UCSD-AML1 (cell line): ENCODE measurements at regions not wholly inside any gene's neighbourhood (a gene's known extent, or its start where the extent isn't known, plus 50 kb on each side); places are given as distances from the start of the nearest gene placed in this dataset.

Experiments used
- DNase-seq: peaks from one replicate; lab custom pipeline; 2025; ENCODE audit not compliant: unreplicated experiment; lab: John Stamatoyannopoulos, UW

DNA sequence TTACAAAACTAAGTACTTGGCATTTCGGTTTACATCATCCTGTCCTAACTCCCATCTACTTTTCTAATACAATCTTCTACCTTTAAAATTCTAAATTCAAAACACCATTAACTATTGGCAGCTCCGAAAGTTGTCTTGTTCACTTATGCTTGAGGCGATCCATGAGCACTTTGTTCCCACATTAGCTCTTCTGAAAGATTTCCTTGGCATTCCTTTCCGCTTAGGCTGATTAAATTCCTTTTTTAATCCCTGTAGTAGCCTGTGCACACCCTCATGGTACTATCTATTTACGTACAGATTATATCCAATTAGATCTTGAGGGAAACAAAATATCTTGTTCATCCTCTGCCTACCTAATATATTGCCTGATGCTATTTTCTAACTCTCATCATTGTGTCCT lies 480.7 kb downstream of the PRKD1 start:
- DNase-seq, result no peak

GRCh38 chr14:29451941-29452340 lies 475.7 kb downstream of the PRKD1 start:
- no peak for DNase-seq

DNA sequence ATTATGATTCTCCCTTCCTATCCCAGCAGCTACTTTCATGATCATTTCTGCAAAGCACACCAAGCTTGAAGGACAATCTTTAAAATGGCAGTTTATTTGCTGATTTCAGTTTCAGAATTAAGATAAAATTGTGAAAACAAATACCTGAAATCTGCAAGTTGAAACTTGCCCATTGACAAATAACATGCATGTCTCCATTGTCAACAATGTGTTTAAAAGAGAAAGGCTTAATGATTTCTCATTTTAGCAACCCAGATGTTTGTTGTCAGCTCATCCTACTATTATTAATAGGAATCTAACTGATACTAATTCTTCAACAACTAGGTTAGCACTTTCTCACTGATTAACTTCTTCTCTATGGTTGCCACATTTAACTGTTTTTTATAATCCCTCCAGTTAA lies 474.6 kb downstream of the PRKD1 start:
- DNase-seq, result no peak

GRCh38 chr14:29454026-29454693 lies 473.5 kb downstream of the PRKD1 start:
- no peak for DNase-seq

- no peak for DNase-seq
These were observed 469.1 kb downstream of the PRKD1 start for GRCh38 chr14:29458547-29458946.

DNA sequence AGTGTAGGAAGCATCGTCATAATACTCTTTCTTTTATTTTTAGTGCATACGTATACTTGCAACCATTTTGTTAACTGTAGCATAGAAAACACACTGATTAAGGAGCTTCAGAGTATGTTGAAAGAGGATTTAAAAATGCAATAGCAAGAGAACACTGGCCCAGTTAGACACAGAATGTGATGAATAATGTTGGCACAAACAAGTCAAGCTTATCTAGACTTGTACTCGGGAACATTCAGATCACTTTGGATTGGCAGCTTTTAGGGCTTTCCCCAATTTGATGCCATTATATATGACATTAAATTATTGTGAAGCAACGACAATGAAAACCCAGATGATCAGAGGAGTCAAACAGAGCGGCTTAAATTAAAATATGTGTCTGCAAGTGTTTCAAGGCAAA lies 468.1 kb downstream of the PRKD1 start:
- no peak for DNase-seq

GRCh38 chr14:29459969-29460560 lies 467.6 kb downstream of the PRKD1 start:
- DNase-seq, result no peak

- no peak for DNase-seq
These were observed 466.5 kb downstream of the PRKD1 start for GRCh38 chr14:29461101-29461500.

- no peak for DNase-seq
These were observed 466.1 kb downstream of the PRKD1 start for GRCh38 chr14:29461506-29461905.

DNA sequence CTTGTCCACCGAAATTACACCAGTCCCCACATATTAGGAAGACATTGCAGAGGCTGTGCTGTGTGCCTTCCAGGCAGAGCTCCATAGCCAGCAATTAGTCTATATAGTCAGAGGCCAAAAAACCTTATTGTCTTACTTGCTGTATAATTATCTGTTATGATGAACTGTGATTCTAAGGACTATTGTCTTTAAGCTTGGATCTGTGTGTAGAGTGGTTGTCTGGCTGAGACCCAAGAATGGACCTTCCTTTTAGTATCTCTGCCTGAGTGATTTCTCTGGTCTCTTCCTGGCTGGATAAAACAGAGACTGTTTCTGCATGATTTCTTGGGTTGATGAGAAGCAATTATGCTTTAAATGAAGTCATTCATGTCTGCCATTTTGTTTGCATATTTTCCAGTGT lies 465.3 kb downstream of the PRKD1 start:
- no peak for DNase-seq

- DNase-seq, result no peak
These were observed 464.9 kb downstream of the PRKD1 start for GRCh38 chr14:29462772-29463171.

GRCh38 chr14:29463727-29464395 lies 463.8 kb downstream of the PRKD1 start:
- no peak for DNase-seq

GRCh38 chr14:29465095-29465494 lies 462.6 kb downstream of the PRKD1 start:
- DNase-seq, result no peak

DNA sequence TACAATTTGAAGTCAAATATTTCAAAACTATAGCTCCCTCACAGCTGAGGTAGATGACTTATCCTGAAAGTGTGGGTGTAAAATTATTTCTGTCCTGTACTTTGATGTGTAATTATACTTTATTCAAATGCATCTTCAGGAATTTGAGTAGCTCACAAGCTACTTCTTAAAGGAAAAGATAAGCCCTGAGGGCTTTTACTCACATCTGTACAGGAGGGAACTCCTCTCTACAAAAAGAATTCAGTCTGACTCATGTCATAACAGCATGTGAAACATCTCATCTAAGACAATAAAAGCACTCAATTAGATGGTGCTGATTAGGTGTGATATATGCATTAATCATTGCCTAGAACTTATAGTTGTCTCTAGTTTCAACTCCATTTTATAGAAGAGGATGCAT lies 452.0 kb downstream of the PRKD1 start:
- no peak for DNase-seq

DNA sequence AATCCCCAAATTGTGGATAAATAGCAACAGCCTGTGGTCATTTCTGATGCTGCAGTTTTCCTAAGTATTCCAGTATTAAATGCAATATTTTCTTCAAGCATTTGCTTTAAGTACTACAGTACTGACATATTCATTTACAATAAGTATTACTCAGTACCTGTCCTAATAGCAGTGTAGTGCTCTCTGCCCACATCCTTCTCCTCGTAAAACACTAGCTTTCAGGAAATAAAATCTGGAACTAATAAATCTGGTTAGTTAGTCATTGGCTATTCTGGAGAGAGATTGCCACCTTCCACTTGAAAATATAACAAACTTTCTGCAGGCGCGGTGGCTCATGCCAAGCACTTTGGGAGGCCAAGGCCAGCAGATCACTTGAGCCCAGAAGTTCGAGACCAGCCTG lies 441.5 kb downstream of the PRKD1 start:
- no peak for DNase-seq

- DNase-seq, result no peak
These were observed 437.7 kb downstream of the PRKD1 start for GRCh38 chr14:29489911-29490425.

GRCh38 chr14:29493849-29494248 lies 433.8 kb downstream of the PRKD1 start:
- DNase-seq, result no peak

GRCh38 chr14:29494312-29494711 lies 433.3 kb downstream of the PRKD1 start:
- DNase-seq, result no peak

DNA sequence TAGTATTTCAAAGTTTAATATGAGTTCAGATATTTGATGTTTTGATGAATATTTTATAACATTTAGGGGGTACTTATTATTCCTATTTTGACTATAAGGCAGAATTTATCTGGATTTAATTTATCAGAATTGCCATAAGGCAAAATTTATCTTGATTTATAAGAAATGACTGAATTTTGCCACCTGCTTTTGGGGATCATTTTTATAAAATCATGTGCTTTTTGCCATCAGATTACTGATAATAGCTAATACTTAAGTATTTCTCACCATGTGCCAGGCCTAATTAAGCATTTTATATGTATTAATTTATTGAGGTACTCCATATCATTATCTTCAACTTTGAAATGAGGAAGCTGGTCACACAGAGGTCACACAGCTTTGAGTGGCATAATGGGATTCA lies 423.7 kb downstream of the PRKD1 start:
- DNase-seq, result no peak

- DNase-seq, result no peak
These were observed 409.3 kb downstream of the PRKD1 start for GRCh38 chr14:29518335-29518734.

DNA sequence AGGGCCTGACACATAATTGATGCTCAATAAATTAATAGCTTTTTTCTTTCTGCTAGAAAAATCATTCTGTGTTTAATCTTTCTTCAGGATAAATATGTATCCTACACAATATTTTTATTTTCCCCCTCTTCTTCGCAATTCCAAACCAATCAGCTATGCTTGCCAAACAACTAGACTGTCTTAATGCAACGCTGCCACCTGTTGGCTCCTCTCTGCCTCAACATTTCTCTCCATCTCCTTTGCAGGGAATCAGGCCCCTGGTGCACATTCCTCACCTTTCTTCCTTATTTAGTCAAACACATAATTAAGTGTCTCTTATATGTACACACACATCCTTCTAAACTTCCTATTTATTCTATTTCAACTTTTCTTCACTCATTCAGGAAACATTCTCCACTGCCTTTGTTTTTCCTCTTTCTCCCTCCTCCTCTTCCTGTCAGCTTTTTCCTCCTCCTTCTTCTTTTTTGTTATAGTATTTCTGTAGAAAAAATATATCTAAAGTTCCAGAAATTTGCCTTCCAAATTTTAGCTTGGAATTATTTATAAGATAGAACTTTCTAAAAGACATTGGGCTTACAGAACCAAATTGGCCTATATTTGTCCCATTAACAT lies 406.0 kb downstream of the PRKD1 start:
- DNase-seq, result no peak
